Prostate gland (tissue), 2 donors: ENCODE measurements at regions not wholly inside any gene's neighbourhood (a gene's known extent, or its start where the extent isn't known, plus 50 kb on each side); places are given as distances from the start of the nearest gene placed in this dataset.

Experiments used
- DNase-seq: peaks from one replicate; pipeline ENCODE4 v3.0.0-alpha.2; 2019; ENCODE audit warnings: low spot score
- H3K27ac ChIP-seq, 2 donors: fragments of 200-600 bp; sonication (generic); 2 replicates each; pipeline ENCODE4 v1.5.1; 2017 to 2019
- H3K27me3 ChIP-seq: fragments of 200-600 bp; sonication (generic); replicated peaks from 2 replicates; pipeline ENCODE4 v1.5.1; 2019; ENCODE audit not compliant: insufficient read depth
- H3K36me3 ChIP-seq, 2 donors: fragments of 200-600 bp; sonication (generic); 1 replicate in 1 of 2; 2 replicates in 1 of 2; pipeline versions ENCODE4 v1.5.1 to v1.8.1; 2017 to 2019
- H3K4me1 ChIP-seq: fragments of 200-600 bp; sonication (generic); replicated peaks from 2 replicates; pipeline ENCODE4 v1.5.1; 2019
- H3K4me3 ChIP-seq, 2 donors: fragments of 200-600 bp; sonication (generic); 2 replicates each; pipeline ENCODE4 v1.5.1; 2017 to 2019
- H3K9me3 ChIP-seq: fragments of 200-600 bp; sonication (generic); 2 replicates; pipeline ENCODE4 v1.5.1; 2017
- CTCF ChIP-seq, 4 experiments: fragments of 200-600 bp in 2 of 4; fragments of 450-650 bp in 2 of 4; sonication (generic) in 2 of 4; IDR thresholded peaks; 1 replicate in 3 of 4; 2 replicates in 1 of 4; pipeline ENCODE4 v1.5.1; 2016 to 2019; ENCODE audit warnings: antibody characterized with exemption in 4 of 4, mild to moderate bottlenecking in 2 of 4, moderate library complexity in 2 of 4
- POLR2A ChIP-seq: fragments of 450-650 bp; IDR thresholded peaks from one replicate; pipeline ENCODE4 v1.6.1; 2016; ENCODE audit warnings: antibody characterized with exemption, mild to moderate bottlenecking
- POLR2AphosphoS5 ChIP-seq: sonication (generic); formaldehyde crosslinking; IDR thresholded peaks from one replicate; pipeline ENCODE4 v1.6.1; 2017; ENCODE audit warnings: antibody characterized with exemption
- WGBS: methylation state at CpG from one replicate; pipeline ENCODE4 v1.1.5; 2018; 5-methylcytosine and 5-hydroxymethylcytosine counted together
- intact Hi-C: fragments of 100-400 bp; cut with DNase I; formaldehyde crosslinking; loops from one replicate; pipeline ENCODE4 v1.14.2; 2022

GRCh38 chr20:24781418-24781980, 167.6 kb upstream of the CST7 start:
- intact Hi-C loops = no loop called here
- Histone ChIP-seq H3K4me3 (no peak overlapping the region), H3K27ac (no peak overlapping the region), H3K36me3 (no peaks in the 10 kb centered on the region), H3K4me1 (no peaks in the 10 kb centered on the region), H3K27me3 (no peaks in the 10 kb centered on the region), H3K9me3 (no peaks in the 10 kb centered on the region)
- 67% methylated on average over 8 of the region's 8 CpGs for WGBS
- no peak for DNase-seq
- peak in 2 of 4 experiments; percentile 21 to 31 for TF ChIP-seq CTCF (IDR thresholded peaks at IDR 0.05)
- no peak for TF ChIP-seq POLR2A

- Histone ChIP-seq H3K4me1 (no peaks in the 10 kb centered on the region), H3K4me3 (no peak overlapping the region), H3K27ac (peak overlapping the region in 1 of 2 donors; percentile 17), H3K27me3 (no peaks in the 10 kb centered on the region), H3K36me3 (no peaks in the 10 kb centered on the region), H3K9me3 (no peaks in the 10 kb centered on the region)
- intact Hi-C loops = no loop called here
- TF ChIP-seq POLR2AphosphoS5 (no peak), POLR2A (no peak), CTCF (IDR thresholded peaks at IDR 0.05) (no peak)
- WGBS = 41% methylated on average over 11 of the region's 11 CpGs
- DNase-seq = no peak
Measured at GRCh38 chr20:24782301-24782700, 166.8 kb upstream of the CST7 start.

- DNase-seq = no peak
Measured at GRCh38 chr20:24782801-24783630, 166.1 kb upstream of the CST7 start.

GRCh38 chr20:24783631-24784492, 165.2 kb upstream of the CST7 start:
- TF ChIP-seq POLR2A (no peak), POLR2AphosphoS5 (no peak), CTCF (IDR thresholded peaks at IDR 0.05) (no peak)

More at GRCh38 chr20:24782801-24783630, 166.1 kb upstream of the CST7 start:
- H3K4me3 ChIP-seq = no peak overlapping the region
- no peaks in the 10 kb centered on the region for H3K27me3 ChIP-seq
- 78% methylated on average over 12 of the region's 12 CpGs for WGBS
- H3K27ac ChIP-seq = peak overlapping the region in 1 of 2 donors; percentile 17
- H3K4me1 ChIP-seq = no peaks in the 10 kb centered on the region
- no peaks in the 10 kb centered on the region for H3K9me3 ChIP-seq
- TF ChIP-seq CTCF (IDR thresholded peaks at IDR 0.05) (no peak), POLR2AphosphoS5 (no peak), POLR2A (no peak)
- intact Hi-C loops = no loop called here
- H3K36me3 ChIP-seq = no peaks in the 10 kb centered on the region

More at GRCh38 chr20:24783631-24784492, 165.2 kb upstream of the CST7 start:
- Histone ChIP-seq H3K4me3 (no peak overlapping the region), H3K4me1 (no peaks in the 10 kb centered on the region), H3K9me3 (no peaks in the 10 kb centered on the region), H3K27ac (no peak overlapping the region), H3K36me3 (no peaks in the 10 kb centered on the region), H3K27me3 (no peaks in the 10 kb centered on the region)
- intact Hi-C loops = no loop called here
- 86% methylated on average over 9 of the region's 9 CpGs for WGBS
- no peak for DNase-seq
